ENCODE measurements at regions not wholly inside any gene's neighbourhood (a gene's known extent, or its start where the extent isn't known, plus 50 kb on each side); places are given as distances from the start of the nearest gene placed in this dataset.

DNA sequence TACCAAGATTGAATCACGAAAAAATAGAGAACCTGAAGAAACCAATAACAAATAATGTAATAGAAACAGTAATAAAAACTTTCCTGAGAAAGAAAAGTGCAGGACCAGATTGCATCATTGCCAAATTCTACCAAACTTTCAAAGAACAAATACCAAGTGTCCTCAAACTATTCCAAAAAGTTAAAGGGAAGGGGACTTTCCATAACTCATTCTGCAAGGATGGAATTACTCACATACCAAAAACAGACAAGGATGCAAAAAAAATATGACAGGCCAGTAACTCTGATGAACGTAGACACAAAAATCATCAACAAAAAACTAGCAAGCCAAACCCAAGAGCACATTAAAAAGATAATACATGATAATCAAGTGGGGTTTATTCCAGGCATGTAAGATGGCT is 172.3 kb upstream of the SLC35G4 start:
- TF ChIP-seq, protein P1, sequence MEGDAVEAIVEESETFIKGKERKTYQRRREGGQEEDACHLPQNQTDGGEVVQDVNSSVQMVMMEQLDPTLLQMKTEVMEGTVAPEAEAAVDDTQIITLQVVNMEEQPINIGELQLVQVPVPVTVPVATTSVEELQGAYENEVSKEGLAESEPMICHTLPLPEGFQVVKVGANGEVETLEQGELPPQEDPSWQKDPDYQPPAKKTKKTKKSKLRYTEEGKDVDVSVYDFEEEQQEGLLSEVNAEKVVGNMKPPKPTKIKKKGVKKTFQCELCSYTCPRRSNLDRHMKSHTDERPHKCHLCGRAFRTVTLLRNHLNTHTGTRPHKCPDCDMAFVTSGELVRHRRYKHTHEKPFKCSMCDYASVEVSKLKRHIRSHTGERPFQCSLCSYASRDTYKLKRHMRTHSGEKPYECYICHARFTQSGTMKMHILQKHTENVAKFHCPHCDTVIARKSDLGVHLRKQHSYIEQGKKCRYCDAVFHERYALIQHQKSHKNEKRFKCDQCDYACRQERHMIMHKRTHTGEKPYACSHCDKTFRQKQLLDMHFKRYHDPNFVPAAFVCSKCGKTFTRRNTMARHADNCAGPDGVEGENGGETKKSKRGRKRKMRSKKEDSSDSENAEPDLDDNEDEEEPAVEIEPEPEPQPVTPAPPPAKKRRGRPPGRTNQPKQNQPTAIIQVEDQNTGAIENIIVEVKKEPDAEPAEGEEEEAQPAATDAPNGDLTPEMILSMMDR (conservative IDR thresholded peaks at IDR 0.05 in 1 of 2, IDR thresholded peaks at IDR 0.05 in 1 of 2; ENCODE audit: low read depth in 1 of 2, low read length in 2 of 2), result no peak
- no peak for TF ChIP-seq EZH2 (IDR thresholded peaks at IDR 0.05; ENCODE audit: low read length, missing control alignments)
